MG63 (cell line): ENCODE measurements at regions not wholly inside any gene's neighbourhood (a gene's known extent, or its start where the extent isn't known, plus 50 kb on each side); places are given as distances from the start of the nearest gene placed in this dataset.

Experiments
- DNase-seq: peaks from one replicate; pipeline ENCODE4 v3.0.0-alpha.2; 2020
- H3K27me3 ChIP-seq: fragments of 250-450 bp; sonication (Bioruptor Pico); 2 replicates; pipeline ENCODE4 v1.5.1; 2020; ENCODE audit warnings: mild to moderate bottlenecking, moderate library complexity
- H3K36me3 ChIP-seq: fragments of 250-450 bp; sonication (Bioruptor Pico); 2 replicates; pipeline ENCODE4 v1.5.1; 2020; ENCODE audit warnings: mild to moderate bottlenecking, moderate library complexity
- H3K4me3 ChIP-seq: fragments of 250-450 bp; sonication (Bioruptor Pico); 2 replicates; pipeline ENCODE4 v1.5.1; 2020; ENCODE audit warnings: mild to moderate bottlenecking, moderate library complexity
- H3K9me3 ChIP-seq: fragments of 250-450 bp; sonication (Bioruptor Pico); 2 replicates; pipeline ENCODE4 v1.5.1; 2020; ENCODE audit warnings: mild to moderate bottlenecking, moderate library complexity

- Histone ChIP-seq H3K4me3 (no peak overlapping the region), H3K9me3 (no peaks in the 10 kb centered on the region), H3K27me3 (no peaks in the 10 kb centered on the region), H3K36me3 (no peaks in the 10 kb centered on the region)
- no peak for DNase-seq
These were observed 51.6 kb upstream of the HAO2 start for GRCh38 chr1:119316870-119317416.

- Histone ChIP-seq H3K4me3 (no peak overlapping the region), H3K9me3 (no peaks in the 10 kb centered on the region), H3K27me3 (no peaks in the 10 kb centered on the region), H3K36me3 (no peaks in the 10 kb centered on the region)
- DNase-seq: no peak
These were observed 49.9 kb upstream of the HAO2 start for GRCh38 chr1:119318466-119319309.
